ENCODE measurements at regions not wholly inside any gene's neighbourhood (a gene's known extent, or its start where the extent isn't known, plus 50 kb on each side); places are given as distances from the start of the nearest gene placed in this dataset.
"Not testable (repeated sequence)": the region's sequence is repeated elsewhere in the genome, so short reads cannot be mapped to it uniquely, and the experiment has no call there.

- Mint-ChIP-seq H3K9me3 (peaks cover 11 to 21% (median 16%) of the 10 kb centered on the region in 6 donors), H3K4me3 (no peak overlapping the region), H3K27ac (no peak overlapping the region), H3K36me3 (peaks cover 9 to 10% (median 9%) of the 10 kb centered on the region in 3 donors), H3K27me3 (ENCODE audit: low read depth in 3 of 3) (peaks cover 0 to 9% (median 4%) of the 10 kb centered on the region in 3 donors), H3K4me1 (peaks cover 0 to 2% of the 10 kb centered on the region in 2 donors)
- DNase-seq = no peak
These were observed 445.4 kb upstream of the DEFB115 start for GRCh38 chr20:30811885-30812671.

GRCh38 chr20:30812739-30813411 lies 444.6 kb upstream of the DEFB115 start:
- H3K27ac Mint-ChIP-seq = no peak overlapping the region
- no peak overlapping the region for H3K4me3 Mint-ChIP-seq
- H3K27me3 Mint-ChIP-seq (ENCODE audit: low read depth in 3 of 3) = peaks cover 0 to 9% (median 4%) of the 10 kb centered on the region in 3 donors
- H3K9me3 Mint-ChIP-seq = peaks cover 11 to 21% (median 16%) of the 10 kb centered on the region in 6 donors
- H3K4me1 Mint-ChIP-seq = peaks cover 0 to 2% of the 10 kb centered on the region in 2 donors
- H3K36me3 Mint-ChIP-seq = peaks cover 9 to 10% (median 9%) of the 10 kb centered on the region in 3 donors
- no peak for DNase-seq

- DNase-seq; H3K36me3 Mint-ChIP-seq; H3K27me3 Mint-ChIP-seq (ENCODE audit: low read depth in 3 of 3); H3K4me3 Mint-ChIP-seq; H3K27ac Mint-ChIP-seq; H3K4me1 Mint-ChIP-seq: not testable (repeated sequence)
- peaks cover 11 to 21% (median 16%) of the 10 kb centered on the region in 6 donors for H3K9me3 Mint-ChIP-seq
These were observed 443.8 kb upstream of the DEFB115 start for GRCh38 chr20:30813412-30814311.

- H3K27ac Mint-ChIP-seq; H3K4me1 Mint-ChIP-seq; H3K36me3 Mint-ChIP-seq; DNase-seq; H3K27me3 Mint-ChIP-seq (ENCODE audit: low read depth in 3 of 3): not testable (repeated sequence)
- Mint-ChIP-seq H3K9me3 (peaks cover 11 to 21% (median 16%) of the 10 kb centered on the region in 6 donors), H3K4me3 (peak overlapping the region in 1 of 5 donors; percentile 25)
These were observed 443.2 kb upstream of the DEFB115 start for GRCh38 chr20:30814312-30814639.

GRCh38 chr20:30815027-30815576 lies 442.4 kb upstream of the DEFB115 start:
- H3K36me3 Mint-ChIP-seq; DNase-seq; H3K27me3 Mint-ChIP-seq (ENCODE audit: low read depth in 3 of 3); H3K27ac Mint-ChIP-seq; H3K4me1 Mint-ChIP-seq: not testable (repeated sequence)
- H3K9me3 Mint-ChIP-seq = peaks cover 11 to 21% (median 16%) of the 10 kb centered on the region in 6 donors
- H3K4me3 Mint-ChIP-seq = peak overlapping the region in 2 of 5 donors; percentile 9 to 48

GRCh38 chr20:30815577-30816181 lies 441.8 kb upstream of the DEFB115 start:
- peaks cover 11 to 21% (median 16%) of the 10 kb centered on the region in 6 donors for H3K9me3 Mint-ChIP-seq
- peaks cover 0 to 2% of the 10 kb centered on the region in 2 donors for H3K4me1 Mint-ChIP-seq
- H3K27ac Mint-ChIP-seq = no peak overlapping the region
- peaks cover 0 to 9% (median 4%) of the 10 kb centered on the region in 3 donors for H3K27me3 Mint-ChIP-seq (ENCODE audit: low read depth in 3 of 3)
- peaks cover 9 to 10% (median 9%) of the 10 kb centered on the region in 3 donors for H3K36me3 Mint-ChIP-seq
- DNase-seq = no peak
- H3K4me3 Mint-ChIP-seq = peak overlapping the region in 2 of 5 donors; percentile 9 to 48

- H3K36me3 Mint-ChIP-seq = peaks cover 9 to 10% (median 9%) of the 10 kb centered on the region in 3 donors
- no peak overlapping the region for H3K4me3 Mint-ChIP-seq
- DNase-seq = peak in 1 of 3 donors; percentile 9
- peaks cover 0 to 2% of the 10 kb centered on the region in 2 donors for H3K4me1 Mint-ChIP-seq
- H3K27me3 Mint-ChIP-seq (ENCODE audit: low read depth in 3 of 3) = peaks cover 0 to 9% (median 4%) of the 10 kb centered on the region in 3 donors
- no peak overlapping the region for H3K27ac Mint-ChIP-seq
- H3K9me3 Mint-ChIP-seq = peaks cover 11 to 21% (median 16%) of the 10 kb centered on the region in 6 donors
These were observed 441.2 kb upstream of the DEFB115 start for GRCh38 chr20:30816182-30816645.

GRCh38 chr20:30821615-30822014 lies 435.8 kb upstream of the DEFB115 start:
- DNase-seq, H3K36me3 Mint-ChIP-seq: not testable (repeated sequence)

GRCh38 chr20:30824666-30825065 lies 432.8 kb upstream of the DEFB115 start:
- not testable (repeated sequence) for H3K4me1 Mint-ChIP-seq; H3K27ac Mint-ChIP-seq; H3K36me3 Mint-ChIP-seq; H3K27me3 Mint-ChIP-seq (ENCODE audit: low read depth in 3 of 3); DNase-seq; H3K4me3 Mint-ChIP-seq
- peaks cover 17 to 30% (median 23%) of the 10 kb centered on the region in 6 donors for H3K9me3 Mint-ChIP-seq

More at GRCh38 chr20:30821615-30822014, 435.8 kb upstream of the DEFB115 start:
- not testable (repeated sequence) for H3K4me3 Mint-ChIP-seq; H3K27ac Mint-ChIP-seq; H3K9me3 Mint-ChIP-seq; H3K4me1 Mint-ChIP-seq; H3K27me3 Mint-ChIP-seq (ENCODE audit: low read depth in 3 of 3)

GRCh38 chr20:30845923-30846322 lies 411.5 kb upstream of the DEFB115 start:
- H3K4me3 Mint-ChIP-seq; H3K27me3 Mint-ChIP-seq (ENCODE audit: low read depth in 3 of 3); DNase-seq; H3K4me1 Mint-ChIP-seq; H3K36me3 Mint-ChIP-seq; H3K27ac Mint-ChIP-seq: not testable (repeated sequence)
- H3K9me3 Mint-ChIP-seq = peaks cover 12 to 39% (median 26%) of the 10 kb centered on the region in 6 donors

- DNase-seq; H3K36me3 Mint-ChIP-seq; H3K27me3 Mint-ChIP-seq (ENCODE audit: low read depth in 3 of 3); H3K4me3 Mint-ChIP-seq; H3K27ac Mint-ChIP-seq; H3K4me1 Mint-ChIP-seq: not testable (repeated sequence)
- peaks cover 33 to 74% (median 48%) of the 10 kb centered on the region in 6 donors for H3K9me3 Mint-ChIP-seq
These were observed 389.2 kb upstream of the DEFB115 start for GRCh38 chr20:30868271-30868670.

GRCh38 chr20:30871127-30871526 lies 386.3 kb upstream of the DEFB115 start:
- H3K4me3 Mint-ChIP-seq; H3K4me1 Mint-ChIP-seq; DNase-seq; H3K27me3 Mint-ChIP-seq (ENCODE audit: low read depth in 3 of 3); H3K27ac Mint-ChIP-seq; H3K36me3 Mint-ChIP-seq: not testable (repeated sequence)
- peaks cover 33 to 79% (median 58%) of the 10 kb centered on the region in 6 donors for H3K9me3 Mint-ChIP-seq

GRCh38 chr20:30872252-30872651 lies 385.2 kb upstream of the DEFB115 start:
- not testable (repeated sequence) for H3K36me3 Mint-ChIP-seq; DNase-seq; H3K4me3 Mint-ChIP-seq; H3K4me1 Mint-ChIP-seq; H3K27me3 Mint-ChIP-seq (ENCODE audit: low read depth in 3 of 3); H3K27ac Mint-ChIP-seq
- H3K9me3 Mint-ChIP-seq = peaks cover 39 to 83% (median 62%) of the 10 kb centered on the region in 6 donors

Measured in immature natural killer cell (primary cell).